ENCODE measurements at regions not wholly inside any gene's neighbourhood (a gene's known extent, or its start where the extent isn't known, plus 50 kb on each side); places are given as distances from the start of the nearest gene placed in this dataset.

GRCh38 chr10:57145548-57145947 is 784.5 kb upstream of the ZWINT start:
- TF ChIP-seq CTCF (IDR thresholded peaks at IDR 0.05; ENCODE audit: low read depth, low read length): no peak
- no peak overlapping the region for H3K4me3 ChIP-seq (ENCODE audit: low read depth, low read length)

GRCh38 chr10:57142925-57143576 is 782.0 kb upstream of the ZWINT start:
- no peak for TF ChIP-seq CTCF (IDR thresholded peaks at IDR 0.05; ENCODE audit: low read depth, low read length)
- H3K4me3 ChIP-seq (ENCODE audit: low read depth, low read length): no peak overlapping the region

DNA sequence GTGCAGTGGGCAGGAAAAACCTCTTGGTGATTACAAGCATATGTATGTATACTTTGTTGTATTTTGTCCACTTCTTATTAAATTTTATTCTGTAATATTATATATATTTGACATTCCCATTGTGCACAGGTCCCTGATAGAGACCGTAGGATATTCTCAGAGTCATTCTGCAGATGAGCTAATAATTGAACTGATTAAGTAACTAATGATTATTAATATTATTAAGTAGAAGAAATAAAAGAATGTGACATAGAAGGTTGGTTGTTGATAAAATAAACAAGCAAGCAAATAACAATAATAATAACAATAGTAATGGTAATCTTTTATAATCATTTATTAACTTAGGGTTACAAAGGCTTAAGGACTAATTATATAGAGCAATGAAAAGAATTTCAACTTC is 780.6 kb upstream of the ZWINT start:
- H3K4me3 ChIP-seq (ENCODE audit: low read depth, low read length): no peak overlapping the region

GRCh38 chr10:57119684-57120083 is 758.6 kb upstream of the ZWINT start:
- no peak overlapping the region for H3K4me3 ChIP-seq (ENCODE audit: low read depth, low read length)
- no peak for TF ChIP-seq CTCF (IDR thresholded peaks at IDR 0.05; ENCODE audit: low read depth, low read length)

More for the DNA sequence above, 780.6 kb upstream of the ZWINT start:
- no peak for TF ChIP-seq CTCF (IDR thresholded peaks at IDR 0.05; ENCODE audit: low read depth, low read length)

- no peak for TF ChIP-seq CTCF (IDR thresholded peaks at IDR 0.05; ENCODE audit: low read depth, low read length)
- no peak overlapping the region for H3K4me3 ChIP-seq (ENCODE audit: low read depth, low read length)
Measured at GRCh38 chr10:57113545-57113944, 752.5 kb upstream of the ZWINT start.

- no peak overlapping the region for H3K4me3 ChIP-seq (ENCODE audit: low read depth, low read length)
Measured at GRCh38 chr10:57102236-57102635, 741.2 kb upstream of the ZWINT start.

More at GRCh38 chr10:57102236-57102635, 741.2 kb upstream of the ZWINT start:
- TF ChIP-seq CTCF (IDR thresholded peaks at IDR 0.05; ENCODE audit: low read depth, low read length): no peak
